Neural progenitor cell (in vitro differentiated cells): ENCODE measurements at regions not wholly inside any gene's neighbourhood (a gene's known extent, or its start where the extent isn't known, plus 50 kb on each side); places are given as distances from the start of the nearest gene placed in this dataset.
A peak's percentile ranks its signal among the peaks of the same experiment; 100 is the strongest.
"Not testable (repeated sequence)": the region's sequence is repeated elsewhere in the genome, so short reads cannot be mapped to it uniquely, and the experiment has no call there.

Experiments
- DNase-seq: peaks from one replicate; pipeline ENCODE4 v3.0.0-alpha.2; 2016; ENCODE audit warnings: low spot score
- H2AFZ ChIP-seq: fragments of 200-600 bp; sonication (generic); replicated peaks from 2 replicates; pipeline ENCODE4 v1.6.1; 2016; ENCODE audit warnings: antibody characterized with exemption
- H3F3A ChIP-seq: fragments of 200-600 bp; sonication (generic); 2 replicates; pipeline ENCODE4 v1.6.1; 2016; ENCODE audit warnings: antibody characterized with exemption, low read depth
- H3K27ac ChIP-seq: fragments of 200-600 bp; sonication (generic); 2 replicates; pipeline ENCODE4 v1.5.1; 2016; ENCODE audit warnings: mild to moderate bottlenecking
- H3K27me3 ChIP-seq: fragments of 200-600 bp; sonication (generic); 2 replicates; pipeline ENCODE4 v1.6.1; 2016; ENCODE audit warnings: mild to moderate bottlenecking, moderate library complexity
- H3K36me3 ChIP-seq: fragments of 200-600 bp; sonication (generic); 2 replicates; pipeline ENCODE4 v1.5.1; 2016
- H3K4me1 ChIP-seq: fragments of 200-600 bp; sonication (generic); 2 replicates; pipeline ENCODE4 v1.6.1; 2016; ENCODE audit warnings: mixed run types
- H3K4me2 ChIP-seq: fragments of 200-600 bp; sonication (generic); 2 replicates; pipeline ENCODE4 v1.6.1; 2016
- H3K4me3 ChIP-seq: fragments of 200-600 bp; sonication (generic); 2 replicates; pipeline ENCODE4 v1.5.1; 2016
- H3K79me2 ChIP-seq: fragments of 200-600 bp; sonication (generic); 2 replicates; pipeline ENCODE4 v1.6.1; 2016; ENCODE audit warnings: low read depth
- H3K9ac ChIP-seq: fragments of 200-600 bp; sonication (generic); 2 replicates; pipeline ENCODE4 v1.6.1; 2016
- H3K9me3 ChIP-seq: fragments of 200-600 bp; sonication (generic); 2 replicates; pipeline ENCODE4 v1.5.1; 2016; ENCODE audit warnings: low read depth
- H4K20me1 ChIP-seq: fragments of 200-600 bp; sonication (generic); 2 replicates; pipeline ENCODE4 v1.6.1; 2016; ENCODE audit warnings: low read depth
- H3K27ac Mint-ChIP-seq: 3 replicates; pipeline ENCODE4 v1.8.0; 2021; ENCODE audit warnings: mixed read lengths
- H3K27me3 Mint-ChIP-seq: 2 replicates; pipeline ENCODE4 v1.8.0; 2022; ENCODE audit warnings: low read depth, mild to moderate bottlenecking, inconsistent platforms, moderate library complexity, mixed read lengths; ENCODE audit not compliant: insufficient read depth
- H3K36me3 Mint-ChIP-seq: 3 replicates; pipeline ENCODE4 v1.8.0; 2021; ENCODE audit warnings: mixed read lengths
- H3K4me1 Mint-ChIP-seq: 3 replicates; pipeline ENCODE4 v1.8.0; 2021; ENCODE audit warnings: mixed read lengths
- H3K4me3 Mint-ChIP-seq: 3 replicates; pipeline ENCODE4 v1.8.0; 2021; ENCODE audit warnings: mild to moderate bottlenecking, moderate library complexity, mixed read lengths
- H3K9me3 Mint-ChIP-seq: 3 replicates; pipeline ENCODE4 v1.8.0; 2020; ENCODE audit warnings: mixed read lengths
- EZH2 ChIP-seq: fragments of 200-600 bp; sonication (generic); IDR thresholded peaks from 2 replicates; pipeline ENCODE4 v1.6.1; 2017; ENCODE audit warnings: antibody characterized with exemption, mild to moderate bottlenecking, moderate library complexity
- EZH2phosphoT487 ChIP-seq: fragments of 200-600 bp; sonication (generic); IDR thresholded peaks from 2 replicates; pipeline ENCODE4 v1.6.1; 2017; ENCODE audit warnings: antibody characterized with exemption
- TF ChIP-seq, protein P1 (sequence below): fragments of 200-600 bp; sonication (generic); IDR thresholded peaks from 2 replicates; pipeline ENCODE4 v1.5.1; 2017; ENCODE audit warnings: antibody characterized with exemption, mild to moderate bottlenecking

DNA sequence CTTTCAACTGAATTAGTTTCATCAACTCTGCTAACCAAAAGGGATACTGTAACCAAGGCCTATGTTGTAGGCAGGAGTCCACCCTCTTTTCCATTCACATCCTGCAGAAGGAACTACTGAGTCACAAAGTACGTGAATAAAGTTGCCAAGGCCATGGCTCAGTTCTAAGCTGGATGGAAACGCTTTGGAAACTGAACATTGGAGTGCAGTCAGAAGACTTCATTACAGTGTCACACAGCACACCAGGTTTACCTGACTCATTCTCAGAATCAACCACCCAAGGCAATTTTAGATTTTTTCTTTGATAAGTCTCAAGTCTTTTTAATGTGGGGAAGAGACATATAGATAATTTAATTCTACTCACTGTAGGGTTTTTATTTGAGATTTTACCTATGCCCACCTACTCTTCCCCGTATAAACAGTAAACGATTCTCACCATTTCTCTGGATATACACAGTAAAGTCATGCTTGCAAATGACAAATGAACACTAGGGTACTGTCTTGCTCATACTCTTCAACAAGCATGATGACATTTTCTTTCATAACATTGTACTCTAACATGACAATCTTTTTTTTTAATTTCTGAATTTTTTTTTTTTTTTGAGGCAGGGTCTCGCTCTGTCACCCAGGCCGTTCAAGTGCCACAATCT lies 58.9 kb upstream of the RBM47 start:
- Mint-ChIP-seq H3K9me3 (peaks cover 12% of the 10 kb centered on the region), H3K36me3 (no peaks in the 10 kb centered on the region), H3K27me3 (peaks cover 2% of the 10 kb centered on the region), H3K4me1 (peaks cover 3% of the 10 kb centered on the region), H3K27ac (no peak overlapping the region), H3K4me3 (no peak overlapping the region)
- no peaks in the 10 kb centered on the region for H3K4me1 ChIP-seq
- no peaks in the 10 kb centered on the region for H3K27me3 ChIP-seq
- no peak overlapping the region for H3K9ac ChIP-seq
- no peaks in the 10 kb centered on the region for H4K20me1 ChIP-seq
- H3K9me3 ChIP-seq = no peaks in the 10 kb centered on the region
- TF ChIP-seq, protein P1, sequence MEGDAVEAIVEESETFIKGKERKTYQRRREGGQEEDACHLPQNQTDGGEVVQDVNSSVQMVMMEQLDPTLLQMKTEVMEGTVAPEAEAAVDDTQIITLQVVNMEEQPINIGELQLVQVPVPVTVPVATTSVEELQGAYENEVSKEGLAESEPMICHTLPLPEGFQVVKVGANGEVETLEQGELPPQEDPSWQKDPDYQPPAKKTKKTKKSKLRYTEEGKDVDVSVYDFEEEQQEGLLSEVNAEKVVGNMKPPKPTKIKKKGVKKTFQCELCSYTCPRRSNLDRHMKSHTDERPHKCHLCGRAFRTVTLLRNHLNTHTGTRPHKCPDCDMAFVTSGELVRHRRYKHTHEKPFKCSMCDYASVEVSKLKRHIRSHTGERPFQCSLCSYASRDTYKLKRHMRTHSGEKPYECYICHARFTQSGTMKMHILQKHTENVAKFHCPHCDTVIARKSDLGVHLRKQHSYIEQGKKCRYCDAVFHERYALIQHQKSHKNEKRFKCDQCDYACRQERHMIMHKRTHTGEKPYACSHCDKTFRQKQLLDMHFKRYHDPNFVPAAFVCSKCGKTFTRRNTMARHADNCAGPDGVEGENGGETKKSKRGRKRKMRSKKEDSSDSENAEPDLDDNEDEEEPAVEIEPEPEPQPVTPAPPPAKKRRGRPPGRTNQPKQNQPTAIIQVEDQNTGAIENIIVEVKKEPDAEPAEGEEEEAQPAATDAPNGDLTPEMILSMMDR = no peak
- no peak for TF ChIP-seq EZH2phosphoT487
- TF ChIP-seq EZH2 = no peak
- no peaks in the 10 kb centered on the region for H3K36me3 ChIP-seq
- no peaks in the 10 kb centered on the region for H3K79me2 ChIP-seq
- no peak overlapping the region for H3K4me3 ChIP-seq
- no peaks in the 10 kb centered on the region for H3F3A ChIP-seq
- DNase-seq = no peak
- no peak overlapping the region for H2AFZ ChIP-seq
- no peak overlapping the region for H3K27ac ChIP-seq
- H3K4me2 ChIP-seq = no peak overlapping the region

GRCh38 chr4:40693946-40694345 lies 55.8 kb upstream of the NSUN7 start:
- no peak overlapping the region for H3K4me3 ChIP-seq
- Mint-ChIP-seq H3K9me3 (peaks cover 12% of the 10 kb centered on the region), H3K4me1 (peaks cover 4% of the 10 kb centered on the region), H3K27ac (no peak overlapping the region), H3K36me3 (no peaks in the 10 kb centered on the region), H3K4me3 (no peak overlapping the region), H3K27me3 (no peaks in the 10 kb centered on the region)
- H3K9ac ChIP-seq = no peak overlapping the region
- H4K20me1 ChIP-seq = no peaks in the 10 kb centered on the region
- no peaks in the 10 kb centered on the region for H3K79me2 ChIP-seq
- no peaks in the 10 kb centered on the region for H3F3A ChIP-seq
- TF ChIP-seq EZH2phosphoT487 = no peak
- TF ChIP-seq, protein P1 = no peak
- TF ChIP-seq EZH2 = no peak
- DNase-seq = no peak
- no peaks in the 10 kb centered on the region for H3K27me3 ChIP-seq
- no peak overlapping the region for H3K27ac ChIP-seq
- H2AFZ ChIP-seq = peak overlapping the region; percentile 32
- no peaks in the 10 kb centered on the region for H3K9me3 ChIP-seq
- H3K4me1 ChIP-seq = no peaks in the 10 kb centered on the region
- no peaks in the 10 kb centered on the region for H3K36me3 ChIP-seq
- no peak overlapping the region for H3K4me2 ChIP-seq

DNA sequence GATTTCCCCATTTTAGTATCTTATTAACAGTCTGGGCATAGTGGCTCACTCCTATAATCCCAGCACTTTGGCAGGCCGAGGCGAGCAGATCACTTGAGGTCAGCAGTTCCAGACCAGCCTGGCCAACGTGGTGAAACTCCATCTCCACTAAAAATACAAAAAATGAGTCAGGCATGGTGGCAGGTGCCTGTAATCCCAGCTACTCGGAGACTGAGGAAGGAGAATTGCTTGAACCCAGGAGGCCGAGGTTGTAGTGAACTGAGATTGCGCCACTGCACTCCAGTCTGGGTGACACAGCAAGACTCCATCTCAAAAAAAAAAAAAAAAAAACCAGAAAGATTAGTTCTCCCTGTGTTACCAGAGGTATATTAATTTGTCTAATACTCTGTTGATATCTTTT lies 52.3 kb upstream of the NSUN7 start:
- H3K4me1 ChIP-seq = not testable (repeated sequence)

DNA sequence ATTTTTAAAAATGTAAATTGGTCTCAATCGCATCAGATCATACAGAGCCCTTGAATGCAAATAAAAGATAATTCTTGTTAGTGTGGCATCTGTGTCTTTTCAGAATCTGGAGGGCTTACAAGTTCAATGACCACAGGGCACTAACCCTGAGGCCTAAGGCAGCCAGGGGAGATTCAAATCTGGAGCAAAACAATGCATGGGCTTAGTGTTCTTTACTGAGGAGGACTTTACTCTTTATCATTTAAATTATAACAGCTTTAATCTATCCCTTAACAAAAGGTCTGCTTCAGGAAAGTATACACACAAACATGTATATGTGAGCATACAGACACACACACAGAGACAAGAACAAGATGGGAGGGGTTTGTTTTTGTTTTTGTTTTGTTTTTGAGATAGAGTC lies 51.0 kb upstream of the NSUN7 start:
- no peak for TF ChIP-seq EZH2
- TF ChIP-seq, protein P1 = no peak
- TF ChIP-seq EZH2phosphoT487 = no peak
- no peaks in the 10 kb centered on the region for H3K4me1 ChIP-seq
- H3K9ac ChIP-seq = no peak overlapping the region
- no peaks in the 10 kb centered on the region for H3K27me3 ChIP-seq
- H2AFZ ChIP-seq = no peak overlapping the region
- Mint-ChIP-seq H3K9me3 (no peaks in the 10 kb centered on the region), H3K4me3 (no peak overlapping the region), H3K27ac (no peak overlapping the region), H3K36me3 (no peaks in the 10 kb centered on the region), H3K27me3 (no peaks in the 10 kb centered on the region), H3K4me1 (peaks cover 4% of the 10 kb centered on the region)
- no peak for DNase-seq
- H4K20me1 ChIP-seq = no peaks in the 10 kb centered on the region
- H3K36me3 ChIP-seq = no peaks in the 10 kb centered on the region
- H3K4me3 ChIP-seq = no peak overlapping the region
- no peaks in the 10 kb centered on the region for H3K79me2 ChIP-seq
- H3K27ac ChIP-seq = no peak overlapping the region
- no peaks in the 10 kb centered on the region for H3F3A ChIP-seq
- no peak overlapping the region for H3K4me2 ChIP-seq
- H3K9me3 ChIP-seq = no peaks in the 10 kb centered on the region

More for the DNA sequence above, 52.3 kb upstream of the NSUN7 start:
- not testable (repeated sequence) for H3K9ac ChIP-seq, H4K20me1 ChIP-seq, H3K27me3 Mint-ChIP-seq, H3K79me2 ChIP-seq, H3K27me3 ChIP-seq, H3K4me3 ChIP-seq, H2AFZ ChIP-seq, H3F3A ChIP-seq, H3K27ac ChIP-seq, H3K9me3 Mint-ChIP-seq, H3K9me3 ChIP-seq, DNase-seq, H3K4me1 Mint-ChIP-seq, H3K4me3 Mint-ChIP-seq, H3K27ac Mint-ChIP-seq, H3K36me3 Mint-ChIP-seq, H3K36me3 ChIP-seq, H3K4me2 ChIP-seq
